ENCODE measurements at regions not wholly inside any gene's neighbourhood (a gene's known extent, or its start where the extent isn't known, plus 50 kb on each side); places are given as distances from the start of the nearest gene placed in this dataset.
"Not testable (repeated sequence)": the region's sequence is repeated elsewhere in the genome, so short reads cannot be mapped to it uniquely, and the experiment has no call there.

GRCh38 chrX:739611-740010, 109.0 kb downstream of the SHOX start:
- 24 to 26% methylated on average over 10 of the region's 10 CpGs for WGBS, 2 experiments (ENCODE audit: low coverage in 1 of 2, low lambda C conversion rate in 2 of 2, missing lambda C conversion rate in 2 of 2)
- Histone ChIP-seq H2AFZ (no peak overlapping the region), H3K4me2 (ENCODE audit: unreplicated experiment) (no peak overlapping the region), H3K27ac (no peak overlapping the region), H3K4me3 (no peak overlapping the region), H3K79me2 (ENCODE audit: insufficient read depth) (no peaks in the 10 kb centered on the region), H3K36me3 (ENCODE audit: low read depth) (no peaks in the 10 kb centered on the region), H4K20me1 (ENCODE audit: insufficient read depth) (no peaks in the 10 kb centered on the region), H3K9ac (no peak overlapping the region), H3F3A (ENCODE audit: insufficient read depth) (no peaks in the 10 kb centered on the region), H3K9me2 (ENCODE audit: insufficient read depth) (no peaks in the 10 kb centered on the region), H3K27me3 (replicated peaks; ENCODE audit: insufficient read depth) (no peaks in the 10 kb centered on the region), H3K4me1 (ENCODE audit: insufficient read depth) (no peaks in the 10 kb centered on the region), H3K9me3 (ENCODE audit: low read depth) (no peaks in the 10 kb centered on the region)
- in situ Hi-C loops (cut with MboI): no loop called here
- DNase-seq: no peak
- TF ChIP-seq EZH2 (IDR thresholded peaks at IDR 0.05; ENCODE audit: insufficient read depth, poor library complexity, severe bottlenecking): no peak
- no peak for TF ChIP-seq EZH2phosphoT487 (IDR thresholded peaks at IDR 0.05; ENCODE audit: insufficient read depth, low read depth)

GRCh38 chrX:737021-737420, 106.4 kb downstream of the SHOX start:
- H3K79me2 ChIP-seq (ENCODE audit: insufficient read depth); H2AFZ ChIP-seq; in situ Hi-C loops (cut with MboI); H4K20me1 ChIP-seq (ENCODE audit: insufficient read depth); H3K9me2 ChIP-seq (ENCODE audit: insufficient read depth); H3K4me2 ChIP-seq (ENCODE audit: unreplicated experiment); H3K4me3 ChIP-seq; H3K27me3 ChIP-seq (replicated peaks; ENCODE audit: insufficient read depth); H3F3A ChIP-seq (ENCODE audit: insufficient read depth); H3K4me1 ChIP-seq (ENCODE audit: insufficient read depth); H3K9ac ChIP-seq; H3K9me3 ChIP-seq (ENCODE audit: low read depth); H3K36me3 ChIP-seq (ENCODE audit: low read depth); H3K27ac ChIP-seq; DNase-seq: not testable (repeated sequence)
- WGBS, 2 experiments (ENCODE audit: low coverage in 1 of 2, low lambda C conversion rate in 2 of 2, missing lambda C conversion rate in 2 of 2): 90 to 96% methylated on average over 3 of the region's 3 CpGs

- no peak overlapping the region for H2AFZ ChIP-seq
- no peak overlapping the region for H3K4me2 ChIP-seq (ENCODE audit: unreplicated experiment)
- DNase-seq: no peak
- no peaks in the 10 kb centered on the region for H3K4me1 ChIP-seq (ENCODE audit: insufficient read depth)
- no peaks in the 10 kb centered on the region for H4K20me1 ChIP-seq (ENCODE audit: insufficient read depth)
- no peaks in the 10 kb centered on the region for H3K27me3 ChIP-seq (replicated peaks; ENCODE audit: insufficient read depth)
- in situ Hi-C loops (cut with MboI): no loop called here
- H3F3A ChIP-seq (ENCODE audit: insufficient read depth): no peaks in the 10 kb centered on the region
- no peaks in the 10 kb centered on the region for H3K9me2 ChIP-seq (ENCODE audit: insufficient read depth)
- WGBS, 2 experiments (ENCODE audit: low coverage in 1 of 2, low lambda C conversion rate in 2 of 2, missing lambda C conversion rate in 2 of 2): 14 to 15% methylated on average over 17 of the region's 17 CpGs
- H3K9ac ChIP-seq: no peak overlapping the region
- H3K79me2 ChIP-seq (ENCODE audit: insufficient read depth): no peaks in the 10 kb centered on the region
- H3K9me3 ChIP-seq (ENCODE audit: low read depth): no peaks in the 10 kb centered on the region
- H3K36me3 ChIP-seq (ENCODE audit: low read depth): no peaks in the 10 kb centered on the region
- no peak overlapping the region for H3K4me3 ChIP-seq
- H3K27ac ChIP-seq: no peak overlapping the region
- no peak for TF ChIP-seq EZH2phosphoT487 (IDR thresholded peaks at IDR 0.05; ENCODE audit: insufficient read depth, low read depth)
- no peak for TF ChIP-seq EZH2 (IDR thresholded peaks at IDR 0.05; ENCODE audit: insufficient read depth, poor library complexity, severe bottlenecking)
Observed at GRCh38 chrX:734362-734761, 103.8 kb downstream of the SHOX start.

GRCh38 chrX:733961-734360, 103.4 kb downstream of the SHOX start:
- H3K9me3 ChIP-seq (ENCODE audit: low read depth): no peaks in the 10 kb centered on the region
- H3K79me2 ChIP-seq (ENCODE audit: insufficient read depth): no peaks in the 10 kb centered on the region
- in situ Hi-C loops (cut with MboI): no loop called here
- no peaks in the 10 kb centered on the region for H3K9me2 ChIP-seq (ENCODE audit: insufficient read depth)
- no peak overlapping the region for H2AFZ ChIP-seq
- H3F3A ChIP-seq (ENCODE audit: insufficient read depth): no peaks in the 10 kb centered on the region
- TF ChIP-seq EZH2 (IDR thresholded peaks at IDR 0.05; ENCODE audit: insufficient read depth, poor library complexity, severe bottlenecking): no peak
- no peak for TF ChIP-seq EZH2phosphoT487 (IDR thresholded peaks at IDR 0.05; ENCODE audit: insufficient read depth, low read depth)
- no peaks in the 10 kb centered on the region for H3K4me1 ChIP-seq (ENCODE audit: insufficient read depth)
- H3K4me3 ChIP-seq: no peak overlapping the region
- no peaks in the 10 kb centered on the region for H4K20me1 ChIP-seq (ENCODE audit: insufficient read depth)
- DNase-seq: no peak
- no peak overlapping the region for H3K4me2 ChIP-seq (ENCODE audit: unreplicated experiment)
- H3K27me3 ChIP-seq (replicated peaks; ENCODE audit: insufficient read depth): no peaks in the 10 kb centered on the region
- no peak overlapping the region for H3K9ac ChIP-seq
- no peaks in the 10 kb centered on the region for H3K36me3 ChIP-seq (ENCODE audit: low read depth)
- no peak overlapping the region for H3K27ac ChIP-seq
- WGBS, 2 experiments (ENCODE audit: low coverage in 1 of 2, low lambda C conversion rate in 2 of 2, missing lambda C conversion rate in 2 of 2): 1 to 3% methylated on average over 9 of the region's 9 CpGs
